MV-4-11 (cell line): ENCODE measurements at regions not wholly inside any gene's neighbourhood (a gene's known extent, or its start where the extent isn't known, plus 50 kb on each side); places are given as distances from the start of the nearest gene placed in this dataset.
"Not testable (repeated sequence)": the region's sequence is repeated elsewhere in the genome, so short reads cannot be mapped to it uniquely, and the experiment has no call there.

Experiments
- DNase-seq: peaks from one replicate; lab custom pipeline; 2025; lab: John Stamatoyannopoulos, UW

DNA sequence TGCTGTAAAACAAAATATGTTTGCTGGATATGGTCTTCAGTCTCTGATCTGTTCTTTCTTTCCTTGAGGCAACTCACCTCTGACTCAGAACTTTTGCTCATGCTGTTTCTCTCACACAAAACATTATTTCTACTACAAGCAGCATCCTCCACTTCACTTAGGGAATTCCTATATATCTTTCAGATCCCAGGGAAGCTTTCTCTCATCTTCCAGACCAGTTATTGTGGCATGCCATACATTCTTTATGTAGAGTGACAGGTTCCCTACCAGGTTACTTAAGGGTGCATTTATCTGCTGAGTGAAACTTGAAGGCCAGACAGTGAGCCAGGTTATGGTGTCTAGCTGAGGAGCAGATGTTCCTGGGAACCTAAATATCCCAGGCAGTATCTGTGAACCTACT lies 1226.0 kb downstream of the CDH8 start:
- no peak for DNase-seq

DNA sequence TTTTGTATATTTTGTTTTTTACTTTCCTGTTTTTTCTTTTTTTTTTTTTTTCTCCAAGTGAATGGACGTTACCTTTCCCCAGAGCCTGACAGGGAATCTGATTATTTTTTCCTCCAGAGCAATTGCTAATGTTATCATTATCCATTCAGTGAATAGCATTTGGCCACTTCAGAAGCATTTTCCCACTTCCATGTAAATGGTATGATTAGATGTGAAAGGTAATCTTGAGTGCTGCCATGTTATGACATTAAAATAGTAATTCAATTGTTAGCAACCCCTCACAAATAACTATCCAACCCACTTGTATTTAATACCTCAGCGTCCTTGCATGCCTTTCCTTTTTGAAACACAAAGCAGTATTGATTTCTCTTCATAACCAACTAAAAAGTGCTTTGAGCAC lies 1243.8 kb downstream of the CDH8 start:
- no peak for DNase-seq

DNA sequence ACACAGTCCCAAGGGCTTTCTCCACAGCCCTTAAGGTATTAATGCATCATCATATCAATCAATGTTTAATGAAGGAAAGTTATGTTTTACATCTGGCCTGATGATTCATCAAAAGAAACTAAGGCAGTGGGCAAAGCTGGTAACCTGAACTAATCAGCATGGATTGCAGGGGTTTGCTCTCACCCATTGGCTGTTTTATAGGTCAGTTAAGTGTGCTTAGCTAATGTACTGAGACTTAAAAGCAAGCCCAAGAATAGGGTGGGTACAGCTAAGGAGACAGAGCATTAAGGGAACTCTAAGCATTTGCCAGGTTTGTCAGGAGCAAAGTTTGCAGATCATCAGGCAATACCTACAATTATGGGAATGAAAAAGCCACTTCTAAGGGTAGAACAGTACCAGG lies 1247.6 kb downstream of the CDH8 start:
- DNase-seq, result no peak

DNA sequence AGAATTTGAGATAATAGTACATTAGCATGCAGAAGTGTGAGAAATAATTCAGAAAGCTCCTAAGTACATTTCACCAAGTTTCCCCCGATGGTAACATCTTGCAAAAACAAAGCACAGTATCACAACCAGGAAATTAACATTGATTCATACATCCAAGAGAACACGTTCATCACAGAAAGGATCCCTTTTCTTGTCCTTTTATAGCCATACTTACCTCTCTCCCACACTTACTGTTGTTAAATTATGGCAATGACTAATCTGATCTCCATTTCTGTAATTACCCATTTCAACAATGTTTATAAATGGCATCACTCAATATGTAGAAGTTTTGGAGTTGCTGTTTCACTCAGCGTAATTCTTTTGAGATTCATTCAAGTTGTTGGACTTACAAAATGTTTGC lies 1260.0 kb downstream of the CDH8 start:
- no peak for DNase-seq

DNA sequence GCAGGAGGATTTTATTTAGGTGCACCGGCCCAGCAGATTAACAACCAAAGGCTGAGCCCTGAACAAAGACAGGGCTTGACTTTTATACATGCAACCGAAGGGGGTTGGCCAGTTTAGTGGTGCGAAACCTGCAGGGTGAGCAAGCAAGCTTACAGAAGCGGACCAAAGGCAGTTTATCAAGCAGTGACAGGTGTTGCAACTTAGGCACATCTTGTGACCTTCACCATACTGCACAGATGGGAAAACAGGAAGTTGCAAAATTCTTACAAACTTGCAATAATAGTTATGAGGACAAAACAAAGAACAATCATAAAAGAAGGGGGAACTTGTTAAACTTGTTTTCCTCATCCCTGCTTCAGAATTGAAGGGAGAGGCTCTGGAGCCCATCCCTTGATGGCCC lies 1265.1 kb downstream of the CDH8 start:
- DNase-seq, result peak; percentile 98

DNA sequence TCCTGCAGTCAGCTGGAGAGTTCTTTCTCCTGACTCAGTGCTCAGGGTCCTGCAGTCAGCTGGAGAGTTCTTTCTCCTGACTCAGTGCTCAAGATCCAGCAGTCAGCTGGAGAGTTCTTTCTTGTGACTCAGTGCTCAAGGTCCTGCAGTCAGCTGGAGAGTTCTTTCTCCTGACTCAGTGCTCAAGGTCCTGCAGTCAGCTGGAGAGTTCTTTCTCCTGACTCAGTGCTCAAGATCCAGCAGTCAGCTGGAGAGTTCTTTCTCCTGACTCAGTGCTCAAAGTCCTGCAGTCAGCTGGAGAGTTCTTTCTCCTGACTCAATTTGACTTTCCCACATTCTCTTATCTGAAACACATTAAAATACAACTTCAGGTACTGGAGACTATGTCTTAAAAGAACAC lies 1265.9 kb downstream of the CDH8 start:
- not testable (repeated sequence) for DNase-seq

DNA sequence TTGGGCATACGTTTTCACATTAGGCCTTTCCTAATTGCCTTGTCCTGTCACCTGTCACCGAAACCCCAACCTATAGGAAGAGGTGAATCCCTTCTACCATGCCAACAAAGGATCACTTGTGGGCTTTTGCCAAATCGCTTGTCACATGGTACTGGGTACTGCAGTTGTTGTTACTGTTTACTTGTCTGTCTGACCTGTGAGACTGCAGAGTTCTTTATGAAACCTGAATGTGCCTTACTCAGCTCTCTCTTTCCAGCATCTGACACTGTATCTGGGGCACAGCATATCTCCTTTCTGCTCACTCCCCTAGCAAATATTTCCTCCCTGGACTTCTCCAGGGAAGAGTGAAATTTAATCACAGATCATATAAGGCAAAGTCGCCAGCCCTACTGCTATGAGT lies 1272.4 kb downstream of the CDH8 start:
- DNase-seq, result no peak

DNA sequence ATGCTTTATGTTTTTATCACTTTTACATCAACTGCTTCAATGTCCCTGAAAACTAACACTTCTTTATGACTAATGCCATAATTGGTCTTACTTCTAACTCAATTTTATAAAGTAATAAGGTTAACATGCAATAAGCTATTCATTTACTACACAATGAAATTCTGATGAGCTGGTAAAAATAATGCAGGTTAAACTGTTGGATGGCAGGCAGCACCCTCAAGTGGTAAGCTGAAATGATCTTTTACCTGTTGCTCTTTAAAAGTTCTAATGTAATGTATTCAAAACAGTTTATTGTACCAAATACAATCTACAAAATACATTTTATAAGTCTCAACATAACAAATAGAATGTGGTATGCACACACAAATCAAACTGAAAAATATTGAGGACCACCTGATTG lies 1280.3 kb downstream of the CDH8 start:
- DNase-seq, result peak; percentile 17

DNA sequence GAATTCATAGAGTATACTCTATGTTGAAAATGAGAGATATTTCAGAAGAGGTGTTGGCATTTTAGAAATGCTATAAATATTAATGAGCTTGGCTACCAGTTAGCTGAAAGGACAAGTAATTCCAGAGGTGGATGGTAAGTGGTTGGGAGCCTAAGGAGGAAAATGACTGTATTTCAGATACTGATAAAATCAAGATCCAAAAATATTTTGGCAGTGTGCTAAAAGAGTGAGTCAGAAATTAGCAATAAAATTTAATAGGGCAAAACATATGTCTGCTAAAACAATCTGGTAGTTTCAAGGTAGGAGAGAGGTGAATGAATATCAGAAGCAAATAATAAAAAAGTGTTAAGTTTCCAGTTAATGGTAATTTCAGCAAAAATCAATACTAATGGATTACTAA lies 1287.9 kb downstream of the CDH8 start:
- no peak for DNase-seq

DNA sequence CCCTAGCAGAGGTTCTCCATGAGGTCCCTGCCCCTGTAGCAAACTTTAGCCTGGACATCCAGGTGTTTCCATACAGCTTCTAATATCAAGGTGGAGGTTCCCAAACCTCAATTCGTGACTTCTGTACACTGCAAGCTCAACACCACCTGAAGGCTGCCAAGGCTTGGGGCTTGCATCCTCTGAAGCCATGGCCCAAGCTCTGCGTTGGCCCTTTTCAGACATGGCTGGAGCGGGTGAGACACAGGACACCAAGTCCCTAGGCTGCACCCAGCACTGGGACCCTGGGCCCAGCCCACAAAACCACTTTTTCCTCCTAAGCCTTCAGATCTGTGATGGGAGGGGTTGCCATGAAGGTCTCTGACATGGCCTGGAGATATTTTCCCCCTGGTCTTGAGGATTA lies 1292.0 kb downstream of the CDH8 start:
- no peak for DNase-seq

DNA sequence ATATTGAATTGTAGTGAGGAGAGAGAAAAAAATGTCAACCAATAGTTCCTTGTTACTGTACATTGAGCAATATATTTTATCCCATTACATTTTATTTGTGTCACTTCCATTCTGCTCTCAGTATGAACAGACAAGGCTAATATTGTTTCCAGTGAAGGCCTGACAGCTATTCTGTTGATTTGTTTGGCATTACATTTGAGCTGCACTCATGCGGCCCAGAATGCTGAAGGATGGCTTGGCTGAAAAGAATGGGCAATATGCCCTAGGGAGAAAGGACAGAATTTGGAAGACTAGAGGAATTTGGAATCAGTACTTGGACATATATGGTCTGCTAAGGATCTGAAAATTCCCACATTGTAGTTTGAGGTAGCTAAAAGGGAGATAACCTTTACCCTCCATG lies 1294.4 kb downstream of the CDH8 start:
- DNase-seq, result no peak

DNA sequence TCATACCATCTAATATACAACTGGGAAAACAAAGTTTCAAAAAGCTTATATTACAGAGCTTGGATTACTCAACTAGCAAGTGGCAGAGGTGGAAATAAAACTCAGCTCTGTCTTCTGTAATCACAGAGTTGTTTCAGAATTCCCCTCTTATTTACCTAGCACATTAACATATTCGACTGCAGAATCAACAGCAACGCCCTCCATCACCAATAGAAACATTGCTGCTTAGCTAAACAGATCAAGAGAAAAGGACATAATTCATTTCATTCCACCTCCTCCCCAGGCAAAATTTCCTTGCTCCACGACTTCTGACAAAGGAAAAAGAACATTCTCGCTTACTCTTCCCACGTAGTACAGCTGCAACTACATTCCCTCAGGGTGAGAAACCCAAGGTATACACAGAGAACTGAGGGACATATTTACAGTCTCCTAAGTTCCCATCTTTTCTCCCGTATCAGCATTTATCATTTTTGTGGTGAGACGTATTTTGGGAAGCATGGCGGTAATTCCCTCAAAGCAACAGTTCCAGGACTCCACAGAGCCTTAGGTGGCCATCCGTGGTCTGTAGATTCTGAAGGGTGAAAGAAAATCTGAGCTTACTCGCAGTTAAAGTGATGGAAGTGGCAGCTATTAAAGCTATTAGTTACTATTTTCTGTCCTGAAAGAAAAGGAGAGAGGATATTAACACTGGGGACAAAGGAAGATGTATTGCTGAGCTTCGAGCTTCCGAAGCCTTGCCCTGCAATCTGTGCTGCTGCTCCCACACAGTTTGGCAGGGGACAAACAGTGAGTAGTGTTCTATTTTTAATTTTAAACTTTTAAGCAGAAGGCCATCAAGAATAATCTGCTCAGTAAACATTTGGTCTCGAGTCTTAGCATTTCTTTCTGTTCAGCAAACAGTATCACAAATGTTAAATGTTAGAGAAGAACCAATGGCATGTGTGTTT lies 1296.2 kb downstream of the CDH8 start:
- DNase-seq, result no peak

DNA sequence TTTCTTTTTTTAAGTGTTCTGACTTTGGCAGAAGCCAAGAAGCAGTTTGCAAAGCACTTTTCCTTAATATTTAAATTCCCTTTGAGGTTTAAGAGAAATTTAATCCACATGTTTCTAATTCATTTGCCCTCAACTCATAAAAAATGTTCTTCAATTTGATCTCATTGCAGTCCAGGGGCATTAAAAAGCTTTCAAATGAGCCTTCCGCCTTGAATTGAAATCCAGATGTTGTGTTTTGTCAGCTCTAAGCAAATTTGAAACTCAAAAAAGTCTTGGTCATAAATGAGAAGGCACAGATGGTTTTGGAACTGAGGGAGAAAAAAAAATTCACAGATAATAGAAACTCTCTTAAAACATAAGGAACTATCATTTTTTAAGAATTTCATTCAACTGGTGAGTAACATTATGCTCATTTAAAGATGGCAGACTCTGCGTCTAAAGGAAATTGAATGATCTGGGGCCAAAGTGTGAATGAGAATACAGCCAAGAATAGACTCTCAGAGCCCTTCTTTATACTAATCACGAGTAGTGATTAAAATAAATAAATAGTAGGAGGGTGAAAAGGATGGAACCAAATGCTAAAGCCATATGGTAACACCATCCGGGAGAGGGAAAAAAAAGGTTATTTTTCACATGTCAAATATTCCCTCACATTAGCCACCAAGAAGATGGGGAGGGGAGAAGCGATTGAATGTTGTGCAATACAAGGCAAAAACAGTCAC lies 1304.7 kb downstream of the CDH8 start:
- DNase-seq, result no peak

DNA sequence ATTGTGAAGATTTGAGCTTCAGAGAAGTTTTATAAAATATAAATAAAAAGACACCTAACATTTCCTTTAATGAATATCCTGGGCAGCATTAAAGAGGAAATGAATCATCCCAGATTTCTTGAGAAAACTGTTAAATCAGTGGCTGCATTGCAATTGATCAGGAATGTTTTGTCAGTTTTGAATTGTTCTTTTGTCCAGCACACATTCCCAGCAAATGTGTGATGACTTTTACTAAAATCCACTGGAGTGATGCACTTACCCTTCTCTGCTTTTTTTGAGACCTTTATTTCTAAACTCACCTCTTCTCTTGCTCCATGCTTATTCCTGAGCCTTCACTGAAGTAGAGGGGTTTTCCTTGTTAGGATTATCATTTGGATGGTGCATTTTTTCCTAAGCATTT lies 1307.2 kb downstream of the CDH8 start:
- no peak for DNase-seq

DNA sequence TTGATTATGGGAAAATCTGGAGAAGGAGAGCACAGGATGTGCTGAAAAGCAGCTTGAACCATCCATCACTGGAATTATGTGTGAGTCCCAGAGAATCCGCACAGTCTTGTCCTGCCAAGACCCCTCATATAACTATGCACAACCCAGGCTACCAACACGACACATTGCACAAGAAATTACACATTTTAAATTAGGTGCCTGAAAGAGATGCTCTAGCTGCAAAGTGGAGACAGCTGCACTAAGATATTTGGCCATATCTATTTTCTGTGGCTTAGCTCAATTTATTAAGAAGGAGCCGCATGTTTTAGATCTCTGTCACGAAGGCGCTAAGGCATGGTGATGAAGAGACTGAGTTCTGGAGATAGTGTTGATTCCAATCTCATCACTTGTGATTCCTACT lies 1308.4 kb downstream of the CDH8 start:
- no peak for DNase-seq

DNA sequence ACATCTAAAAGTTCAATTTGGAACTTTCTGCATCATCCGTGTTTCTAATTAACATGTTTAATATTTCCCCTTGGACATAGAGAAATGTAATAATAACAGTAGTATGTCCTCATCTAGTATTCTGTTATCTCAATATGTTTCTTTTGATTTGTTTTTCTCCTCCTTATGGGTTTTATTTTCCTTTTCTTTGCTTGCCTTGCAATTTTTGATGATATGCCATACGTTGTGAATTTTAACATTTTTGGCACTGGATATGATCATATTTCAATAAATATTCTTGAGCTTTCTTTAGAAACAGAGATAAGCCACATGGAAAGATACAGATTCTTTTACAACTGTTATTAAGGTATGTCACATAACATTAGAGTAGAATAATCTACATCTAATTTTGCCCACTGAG lies 1316.2 kb downstream of the CDH8 start:
- no peak for DNase-seq

DNA sequence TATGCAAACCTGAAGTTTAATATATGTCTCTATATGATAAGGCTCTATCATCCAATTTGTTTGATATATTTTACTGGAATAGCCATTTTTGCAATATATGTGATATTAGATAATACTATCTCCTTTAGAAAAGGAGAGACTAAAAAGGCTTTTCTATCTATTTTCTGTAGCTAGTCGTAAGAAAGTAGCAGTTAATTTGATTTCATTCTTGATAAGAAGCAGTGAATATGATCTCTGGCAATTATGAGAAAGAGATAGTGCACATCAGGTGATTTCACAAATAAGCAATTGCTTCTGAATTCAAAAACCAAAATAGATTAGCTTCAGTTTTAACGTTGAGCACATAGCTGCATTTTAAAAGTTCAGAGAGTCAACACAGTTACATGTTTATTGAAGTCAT lies 1318.4 kb downstream of the CDH8 start:
- no peak for DNase-seq

DNA sequence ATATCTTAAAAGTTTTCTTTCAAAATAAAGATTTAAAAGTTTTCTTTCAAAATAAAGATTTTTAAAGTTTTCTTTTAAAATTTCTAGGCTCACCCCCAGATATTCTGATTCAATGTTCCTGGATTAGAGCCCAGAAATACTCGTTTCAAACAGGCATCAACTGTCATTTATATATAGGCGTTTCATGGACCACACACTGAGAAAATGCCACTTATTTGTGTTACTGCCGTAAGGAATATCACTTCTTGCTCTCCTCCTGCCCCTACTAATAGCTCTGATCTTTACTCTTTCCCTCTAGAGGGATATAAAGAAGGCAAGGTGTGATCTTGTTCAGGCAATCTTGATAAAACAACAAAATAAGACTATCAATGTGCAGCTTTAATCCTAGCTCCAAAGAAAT lies 1324.1 kb downstream of the CDH8 start:
- no peak for DNase-seq

DNA sequence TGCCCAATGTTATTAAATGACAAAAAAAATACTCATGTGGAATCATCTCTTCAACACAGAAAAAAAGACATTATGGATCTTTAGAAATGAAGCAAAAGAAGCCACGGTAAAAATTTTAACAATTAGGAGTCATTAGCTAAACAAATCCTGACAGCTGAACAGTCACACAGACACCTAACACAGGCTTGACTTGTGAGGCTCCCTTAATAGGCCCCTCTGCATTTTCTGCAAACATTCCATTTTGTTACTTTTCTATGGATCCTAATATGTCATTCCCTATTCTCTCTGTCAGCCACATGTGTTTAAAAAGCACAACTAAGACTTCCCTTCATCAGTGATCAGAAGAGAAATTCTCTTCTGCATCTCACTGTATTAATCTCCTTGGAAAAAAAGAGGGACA lies 1331.5 kb downstream of the CDH8 start:
- DNase-seq, result no peak

DNA sequence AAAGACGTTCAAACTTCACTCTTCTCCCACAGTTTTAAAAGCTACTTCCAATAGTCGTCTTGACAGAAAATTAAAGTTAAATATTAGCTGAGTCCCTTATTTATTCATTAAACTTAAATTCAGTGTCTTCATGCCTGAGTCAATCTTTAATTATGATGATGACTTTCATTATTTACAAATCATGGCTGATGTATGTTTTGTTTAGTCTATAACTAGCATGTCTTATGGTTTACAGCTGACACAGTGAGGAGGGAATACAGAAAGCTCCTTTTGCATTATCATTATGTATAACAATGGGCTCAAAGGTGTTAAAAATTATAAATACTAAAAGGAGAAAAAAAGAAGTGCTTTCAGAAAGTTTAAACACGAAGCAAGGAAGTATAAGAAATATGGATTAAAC lies 1333.1 kb downstream of the CDH8 start:
- no peak for DNase-seq

DNA sequence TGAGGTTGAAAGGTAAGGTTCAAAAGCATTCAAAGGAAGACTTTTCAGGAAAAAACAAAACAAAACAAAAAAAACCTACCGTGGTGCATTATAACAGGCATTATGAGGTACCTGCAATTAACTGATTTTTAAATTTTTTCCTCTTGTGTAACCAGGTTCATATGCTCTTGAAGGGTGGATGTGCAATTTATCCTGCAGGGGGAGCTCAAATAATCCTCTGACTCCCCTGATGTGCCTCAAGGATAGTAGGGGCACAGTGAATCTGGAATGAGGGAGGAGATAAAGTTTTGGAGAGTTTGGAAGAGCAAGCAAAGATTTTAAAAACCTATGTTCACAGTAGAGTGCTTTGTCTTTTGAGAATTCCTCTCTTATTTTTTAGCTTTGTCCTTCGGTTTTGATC lies 1349.4 kb downstream of the CDH8 start:
- no peak for DNase-seq

DNA sequence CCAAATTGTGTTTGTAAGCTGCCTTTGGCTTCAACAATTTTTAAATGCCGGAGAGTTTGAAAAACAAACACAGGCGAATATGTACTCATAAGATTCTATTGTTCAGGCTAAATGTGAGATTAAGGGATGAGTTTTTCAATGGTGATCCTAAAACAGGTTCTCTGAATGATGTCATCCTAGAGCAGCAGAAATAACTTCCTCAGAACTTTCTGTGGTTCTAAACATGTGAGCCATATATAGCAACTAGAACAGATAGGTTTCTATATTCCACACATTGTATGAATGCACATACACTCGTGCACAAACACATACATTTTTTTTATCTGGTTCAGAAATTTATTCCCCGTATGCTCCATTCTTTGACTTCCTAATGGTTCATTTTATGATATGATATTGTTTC lies 1352.2 kb downstream of the CDH8 start:
- DNase-seq, result no peak

DNA sequence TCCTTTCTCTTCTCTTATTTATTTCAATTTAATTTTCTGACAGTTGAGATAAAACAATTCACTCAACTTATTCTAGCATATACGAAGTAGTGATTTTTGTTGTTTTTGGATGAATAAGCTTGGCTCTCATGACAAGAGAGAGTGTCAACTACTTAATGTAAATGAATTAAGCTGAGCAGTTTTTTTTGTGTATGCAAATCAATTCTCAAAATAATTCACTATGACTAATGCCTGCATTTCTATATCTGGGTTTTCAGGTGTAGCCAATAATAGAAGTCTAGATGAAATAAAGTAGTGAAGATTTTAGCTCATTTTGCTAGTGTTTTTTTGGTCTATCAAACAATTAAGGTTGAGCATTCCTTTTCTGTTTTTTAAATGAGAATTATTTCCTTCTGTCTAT lies 1354.0 kb downstream of the CDH8 start:
- no peak for DNase-seq

DNA sequence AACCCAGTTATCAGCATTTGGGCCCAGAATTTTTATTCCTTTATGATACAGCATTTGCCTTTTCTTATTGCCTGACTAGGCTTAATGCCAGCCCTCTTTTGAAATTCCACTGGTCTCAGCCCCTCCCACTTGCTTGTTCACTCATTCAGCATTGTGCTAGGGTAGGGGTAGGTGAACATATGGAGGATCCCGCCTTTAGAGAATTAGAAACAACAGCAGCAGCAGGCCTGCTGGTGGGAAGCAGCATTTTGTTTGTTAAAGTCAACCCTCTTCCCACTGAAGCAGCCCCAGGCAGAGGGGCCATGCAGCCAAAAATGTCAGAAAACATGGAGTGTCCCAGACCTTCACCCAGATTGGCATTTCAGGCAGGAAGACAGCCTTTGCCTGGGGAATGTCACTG lies 1355.2 kb downstream of the CDH8 start:
- DNase-seq, result no peak
